ENCODE measurements at regions not wholly inside any gene's neighbourhood (a gene's known extent, or its start where the extent isn't known, plus 50 kb on each side); places are given as distances from the start of the nearest gene placed in this dataset.
"Not testable (repeated sequence)": the region's sequence is repeated elsewhere in the genome, so short reads cannot be mapped to it uniquely, and the experiment has no call there.

DNA sequence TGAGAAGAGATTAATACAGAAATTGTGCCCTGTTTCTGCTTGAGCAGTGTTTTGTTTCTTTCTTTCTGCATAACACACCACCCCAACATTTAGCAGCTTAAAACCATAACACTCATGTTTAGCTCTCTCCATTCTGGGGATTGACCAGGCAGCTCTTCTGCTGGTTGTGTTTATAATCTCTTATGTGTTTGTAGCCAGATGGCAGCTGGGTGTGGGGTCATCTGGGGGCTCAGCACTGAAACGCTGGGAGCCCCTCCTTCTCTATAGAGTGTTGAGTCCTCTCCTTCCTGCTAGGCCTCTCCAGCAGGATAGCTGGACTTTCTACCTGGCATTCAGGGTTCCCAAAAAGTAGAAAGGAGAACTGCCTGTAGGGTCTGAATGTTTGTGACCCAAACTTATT, 270.6 kb downstream of the TTC8 start:
- no peak overlapping the region for H3K27ac ChIP-seq

DNA sequence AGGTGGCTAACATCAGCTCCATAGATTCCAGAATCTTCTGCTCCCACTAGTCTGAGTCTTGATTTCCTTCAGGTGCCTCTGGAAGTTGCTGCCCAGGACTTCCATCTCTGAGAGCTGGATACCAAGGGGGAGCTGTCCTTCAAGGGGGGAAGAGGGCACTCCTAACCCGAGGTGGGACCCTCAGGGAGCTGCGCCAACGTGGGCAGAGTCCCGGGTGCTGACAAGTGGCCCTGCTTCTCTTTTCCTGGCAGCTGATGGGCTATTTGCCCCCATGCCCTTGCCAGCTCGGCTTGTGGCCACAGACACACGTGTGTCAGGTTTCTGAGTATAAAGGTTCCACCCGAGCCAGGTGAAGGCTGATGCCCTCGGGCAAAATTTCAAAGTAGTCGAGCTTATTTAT, 272.5 kb downstream of the TTC8 start:
- TF ChIP-seq POLR2A (IDR thresholded peaks at IDR 0.05), result no peak
- TF ChIP-seq, protein P1, sequence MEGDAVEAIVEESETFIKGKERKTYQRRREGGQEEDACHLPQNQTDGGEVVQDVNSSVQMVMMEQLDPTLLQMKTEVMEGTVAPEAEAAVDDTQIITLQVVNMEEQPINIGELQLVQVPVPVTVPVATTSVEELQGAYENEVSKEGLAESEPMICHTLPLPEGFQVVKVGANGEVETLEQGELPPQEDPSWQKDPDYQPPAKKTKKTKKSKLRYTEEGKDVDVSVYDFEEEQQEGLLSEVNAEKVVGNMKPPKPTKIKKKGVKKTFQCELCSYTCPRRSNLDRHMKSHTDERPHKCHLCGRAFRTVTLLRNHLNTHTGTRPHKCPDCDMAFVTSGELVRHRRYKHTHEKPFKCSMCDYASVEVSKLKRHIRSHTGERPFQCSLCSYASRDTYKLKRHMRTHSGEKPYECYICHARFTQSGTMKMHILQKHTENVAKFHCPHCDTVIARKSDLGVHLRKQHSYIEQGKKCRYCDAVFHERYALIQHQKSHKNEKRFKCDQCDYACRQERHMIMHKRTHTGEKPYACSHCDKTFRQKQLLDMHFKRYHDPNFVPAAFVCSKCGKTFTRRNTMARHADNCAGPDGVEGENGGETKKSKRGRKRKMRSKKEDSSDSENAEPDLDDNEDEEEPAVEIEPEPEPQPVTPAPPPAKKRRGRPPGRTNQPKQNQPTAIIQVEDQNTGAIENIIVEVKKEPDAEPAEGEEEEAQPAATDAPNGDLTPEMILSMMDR (IDR thresholded peaks at IDR 0.05), result no peak
- Histone ChIP-seq H3K4me1 (no peaks in the 10 kb centered on the region), H3K9me3 (no peaks in the 10 kb centered on the region), H3K4me3 (no peak overlapping the region), H3K27me3 (no peaks in the 10 kb centered on the region), H3K27ac (no peak overlapping the region), H3K36me3 (no peaks in the 10 kb centered on the region)
- intact Hi-C loops (cut with DNase I; ENCODE audit: low total_unique reads), result no loop called here
- DNase-seq, result no peak

More for the DNA sequence above, 270.6 kb downstream of the TTC8 start:
- no peak for DNase-seq
- Histone ChIP-seq H3K27me3 (no peaks in the 10 kb centered on the region), H3K4me1 (no peaks in the 10 kb centered on the region), H3K36me3 (no peaks in the 10 kb centered on the region), H3K9me3 (no peaks in the 10 kb centered on the region), H3K4me3 (no peak overlapping the region)
- intact Hi-C loops (cut with DNase I; ENCODE audit: low total_unique reads), result no loop called here
- TF ChIP-seq, protein P1 (IDR thresholded peaks at IDR 0.05), result no peak

DNA sequence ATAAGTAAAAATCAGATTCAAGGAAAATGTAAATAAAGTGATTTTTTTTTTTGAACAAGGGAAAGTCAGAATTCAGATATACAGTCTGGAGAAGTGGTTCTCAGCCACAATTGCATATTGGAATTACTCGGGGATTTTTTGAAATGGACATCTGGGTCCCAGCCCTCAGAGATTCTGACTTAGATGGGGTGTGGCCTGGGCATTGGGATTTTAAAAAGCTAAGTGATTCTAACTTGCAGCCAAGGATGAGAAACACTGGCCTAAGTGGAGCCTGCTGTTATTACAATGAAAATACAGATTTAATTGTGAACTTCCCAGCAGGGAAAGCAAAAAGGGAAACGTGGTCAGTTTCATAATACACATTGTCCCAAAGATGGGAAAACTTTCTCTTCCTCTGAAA, 273.8 kb downstream of the TTC8 start:
- Histone ChIP-seq H3K27me3 (no peaks in the 10 kb centered on the region), H3K27ac (no peak overlapping the region), H3K4me3 (no peak overlapping the region), H3K4me1 (no peaks in the 10 kb centered on the region), H3K36me3 (no peaks in the 10 kb centered on the region), H3K9me3 (no peaks in the 10 kb centered on the region)
- DNase-seq, result no peak
- intact Hi-C loops (cut with DNase I; ENCODE audit: low total_unique reads), result no loop called here
- TF ChIP-seq, protein P1 (IDR thresholded peaks at IDR 0.05), result no peak
- no peak for TF ChIP-seq POLR2A (IDR thresholded peaks at IDR 0.05)

DNA sequence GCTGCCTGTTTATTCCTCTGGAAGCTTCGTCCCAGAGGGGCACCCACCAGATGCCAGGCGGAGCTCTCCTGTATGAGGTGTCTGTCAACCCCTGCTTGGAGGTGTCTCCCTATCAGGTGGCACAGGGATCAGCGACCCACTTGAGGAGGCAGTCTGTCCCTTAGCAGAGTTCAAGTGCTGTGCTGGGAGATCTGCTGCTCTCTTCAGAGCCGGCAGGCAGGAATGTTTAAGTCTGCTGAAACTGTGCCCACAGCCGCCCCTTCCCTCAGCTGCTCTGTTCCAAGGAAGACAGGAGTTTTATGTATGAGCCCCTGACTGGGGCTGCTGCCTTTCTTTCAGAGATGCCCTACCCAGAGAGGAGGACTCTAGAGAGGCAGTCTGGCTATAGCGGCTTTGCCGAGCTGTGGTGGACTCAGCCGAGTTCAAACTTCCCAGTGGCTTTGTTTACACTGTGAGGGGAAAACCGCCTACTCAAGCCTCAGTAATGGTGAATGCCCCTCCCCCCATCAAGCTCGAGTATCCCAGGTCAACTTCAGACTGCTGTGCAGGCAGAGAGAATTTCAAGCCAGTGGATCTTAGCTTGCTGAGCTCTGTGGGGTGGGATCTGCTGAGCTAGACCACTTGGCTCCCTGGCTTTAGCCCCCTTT, 279.8 kb downstream of the TTC8 start:
- H3K36me3 ChIP-seq; H3K9me3 ChIP-seq; H3K4me3 ChIP-seq; H3K27ac ChIP-seq; intact Hi-C loops (cut with DNase I; ENCODE audit: low total_unique reads); H3K27me3 ChIP-seq; DNase-seq; H3K4me1 ChIP-seq: not testable (repeated sequence)

DNA sequence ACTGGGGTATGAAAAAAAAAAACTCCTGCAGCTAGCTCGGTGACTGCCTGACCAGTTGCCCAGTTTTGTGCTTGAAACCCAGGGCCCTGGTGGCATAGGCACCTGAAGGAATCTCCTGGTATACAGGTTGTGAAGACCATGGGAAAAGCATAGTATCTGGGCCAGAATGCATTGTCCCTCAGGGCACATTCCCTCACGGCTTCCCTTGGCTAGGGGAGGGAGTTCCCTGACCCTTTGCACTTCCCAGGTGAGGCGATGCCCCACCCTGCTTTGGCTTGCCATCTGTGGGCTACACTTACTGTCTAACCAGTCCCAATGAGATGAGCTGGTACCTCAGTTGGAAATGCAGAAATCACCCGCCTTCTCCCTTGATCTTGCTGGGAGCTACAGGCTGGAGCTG, 280.4 kb downstream of the TTC8 start:
- H3K4me1 ChIP-seq; H3K36me3 ChIP-seq; H3K27me3 ChIP-seq; DNase-seq; intact Hi-C loops (cut with DNase I; ENCODE audit: low total_unique reads); H3K27ac ChIP-seq; H3K9me3 ChIP-seq; H3K4me3 ChIP-seq: not testable (repeated sequence)
